Testis (tissue), 2 donors: ENCODE measurements at regions not wholly inside any gene's neighbourhood (a gene's known extent, or its start where the extent isn't known, plus 50 kb on each side); places are given as distances from the start of the nearest gene placed in this dataset.

Experiments used
- DNase-seq: peaks from one replicate; pipeline ENCODE4 v3.0.0-alpha.2; 2019
- H3K27ac ChIP-seq, 2 donors: fragments of 200-600 bp; sonication (generic); one replicate each; pipeline ENCODE4 v1.5.1; 2019
- H3K27me3 ChIP-seq: fragments of 200-600 bp; sonication (generic); one replicate; pipeline ENCODE4 v1.5.1; 2019
- H3K36me3 ChIP-seq: fragments of 200-600 bp; sonication (generic); one replicate; pipeline ENCODE4 v1.5.1; 2017; ENCODE audit warnings: low read depth; ENCODE audit errors: missing control alignments
- H3K4me1 ChIP-seq: fragments of 200-600 bp; sonication (generic); one replicate; pipeline ENCODE4 v1.5.1; 2019
- H3K4me3 ChIP-seq, 2 donors: fragments of 200-600 bp; sonication (generic); one replicate each; pipeline ENCODE4 v1.5.1; 2017 to 2019
- H3K9me3 ChIP-seq: fragments of 200-600 bp; sonication (generic); one replicate; pipeline ENCODE4 v1.5.1; 2017
- CTCF ChIP-seq, 3 experiments: fragments of 450-650 bp in 2 of 3; fragments of 200-600 bp in 1 of 3; sonication (generic) in 1 of 3; IDR thresholded peaks; one replicate each; pipeline ENCODE4 v1.5.1; 2016 to 2019; ENCODE audit warnings: antibody characterized with exemption in 3 of 3, mild to moderate bottlenecking in 2 of 3, moderate library complexity in 1 of 3
- POLR2A ChIP-seq: fragments of 450-650 bp; IDR thresholded peaks from one replicate; pipeline ENCODE4 v1.6.1; 2017; ENCODE audit warnings: antibody characterized with exemption, mild to moderate bottlenecking, moderate library complexity
- WGBS, 2 donors: methylation state at CpG; one replicate each; pipeline ENCODE4 v1.1.5; 2018; 5-methylcytosine and 5-hydroxymethylcytosine counted together
- intact Hi-C: fragments of 100-400 bp; cut with DNase I; formaldehyde crosslinking; loops from one replicate; pipeline ENCODE4 v1.15.1; 2023; ENCODE audit warnings: low total_unique reads

- Histone ChIP-seq H3K27me3 (no peaks in the 10 kb centered on the region), H3K9me3 (no peaks in the 10 kb centered on the region), H3K4me1 (no peaks in the 10 kb centered on the region), H3K36me3 (no peaks in the 10 kb centered on the region), H3K4me3 (no peak overlapping the region), H3K27ac (no peak overlapping the region)
- DNase-seq = no peak
- TF ChIP-seq CTCF (IDR thresholded peaks at IDR 0.05) (no peak), POLR2A (no peak)
- 84 to 88% methylated on average over 2 of the region's 2 CpGs for WGBS, 2 donors
- intact Hi-C loops = no loop called here
Measured at GRCh38 chr3:103672346-103672745, 1237.5 kb downstream of the ZPLD1 start.

GRCh38 chr3:103684904-103685303, 1250.1 kb downstream of the ZPLD1 start:
- WGBS, 2 donors = 46 to 48% methylated on average over 4 of the region's 4 CpGs
- Histone ChIP-seq H3K27ac (no peak overlapping the region), H3K9me3 (no peaks in the 10 kb centered on the region), H3K4me3 (no peak overlapping the region), H3K27me3 (no peaks in the 10 kb centered on the region), H3K4me1 (no peaks in the 10 kb centered on the region), H3K36me3 (no peaks in the 10 kb centered on the region)
- DNase-seq = no peak
- intact Hi-C loops = no loop called here
- TF ChIP-seq CTCF (IDR thresholded peaks at IDR 0.05) = no peak
- no peak for TF ChIP-seq POLR2A

GRCh38 chr3:103685939-103686338, 1251.1 kb downstream of the ZPLD1 start:
- Histone ChIP-seq H3K9me3 (no peaks in the 10 kb centered on the region), H3K27me3 (no peaks in the 10 kb centered on the region), H3K36me3 (no peaks in the 10 kb centered on the region), H3K27ac (no peak overlapping the region), H3K4me3 (no peak overlapping the region), H3K4me1 (no peaks in the 10 kb centered on the region)
- intact Hi-C loops = no loop called here
- WGBS, 2 donors = 3 to 59% methylated on average over 1 of the region's 1 CpG
- no peak for DNase-seq
- TF ChIP-seq POLR2A = no peak
- no peak for TF ChIP-seq CTCF (IDR thresholded peaks at IDR 0.05)

- Histone ChIP-seq H3K4me3 (no peak overlapping the region), H3K27me3 (no peaks in the 10 kb centered on the region), H3K4me1 (no peaks in the 10 kb centered on the region), H3K9me3 (no peaks in the 10 kb centered on the region), H3K27ac (no peak overlapping the region), H3K36me3 (no peaks in the 10 kb centered on the region)
- TF ChIP-seq POLR2A (no peak), CTCF (IDR thresholded peaks at IDR 0.05) (no peak)
- DNase-seq = no peak
- intact Hi-C loops = no loop called here
Measured at GRCh38 chr3:103690536-103690935, 1255.7 kb downstream of the ZPLD1 start.

- TF ChIP-seq CTCF (IDR thresholded peaks at IDR 0.05) (no peak), POLR2A (no peak)
- intact Hi-C loops = no loop called here
- no peaks in the 10 kb centered on the region for H3K4me1 ChIP-seq
- no peak overlapping the region for H3K4me3 ChIP-seq
- H3K27ac ChIP-seq = no peak overlapping the region
- 46 to 72% methylated on average over 2 of the region's 2 CpGs for WGBS, 2 donors
- no peaks in the 10 kb centered on the region for H3K9me3 ChIP-seq
- H3K27me3 ChIP-seq = no peaks in the 10 kb centered on the region
- no peaks in the 10 kb centered on the region for H3K36me3 ChIP-seq
- no peak for DNase-seq
Measured at GRCh38 chr3:103693831-103694230, 1259.0 kb downstream of the ZPLD1 start.
